Endodermal cell (in vitro differentiated cells): ENCODE measurements at regions not wholly inside any gene's neighbourhood (a gene's known extent, or its start where the extent isn't known, plus 50 kb on each side); places are given as distances from the start of the nearest gene placed in this dataset.
A peak's percentile ranks its signal among the peaks of the same experiment; 100 is the strongest.

Source experiments
- DNase-seq: peaks from one replicate; pipeline ENCODE4 v3.0.0-alpha.2; 2017
- H3K27ac ChIP-seq: 2 replicates; pipeline ENCODE4 v1.5.1; 2013; ENCODE audit warnings: mild to moderate bottlenecking, low read depth, low read length, moderate library complexity
- H3K27me3 ChIP-seq: 2 replicates; pipeline ENCODE4 v1.6.1; 2013; ENCODE audit warnings: mild to moderate bottlenecking, low read length, moderate library complexity; ENCODE audit not compliant: insufficient read depth, control insufficient read depth, poor library complexity, severe bottlenecking
- H3K36me3 ChIP-seq: 2 replicates; pipeline ENCODE4 v1.7.0; 2013; ENCODE audit warnings: mild to moderate bottlenecking, low read length, moderate library complexity; ENCODE audit not compliant: control insufficient read depth, insufficient read depth
- H3K4me1 ChIP-seq: one replicate; pipeline ENCODE4 v1.7.0; 2013; ENCODE audit warnings: low read length; ENCODE audit not compliant: control insufficient read depth, insufficient read depth
- H3K4me3 ChIP-seq: 2 replicates; pipeline ENCODE4 v1.5.1; 2013; ENCODE audit warnings: mild to moderate bottlenecking, low read length, moderate library complexity
- H3K9ac ChIP-seq: 2 replicates; pipeline ENCODE4 v1.6.1; 2013; ENCODE audit warnings: mild to moderate bottlenecking, low read length, moderate library complexity; ENCODE audit not compliant: poor library complexity, severe bottlenecking; ENCODE audit errors: extremely low read depth
- H3K9me3 ChIP-seq: 2 replicates; pipeline ENCODE4 v1.6.1; 2013; ENCODE audit warnings: mild to moderate bottlenecking, low read length, moderate library complexity; ENCODE audit not compliant: control insufficient read depth
- H3K27ac Mint-ChIP-seq: 2 replicates; pipeline ENCODE4 v1.8.0; 2020; ENCODE audit warnings: mixed read lengths
- H3K27me3 Mint-ChIP-seq: 2 replicates; pipeline ENCODE4 v1.8.0; 2021; ENCODE audit warnings: mild to moderate bottlenecking, mixed read lengths; ENCODE audit not compliant: insufficient read depth
- H3K36me3 Mint-ChIP-seq: 2 replicates; pipeline ENCODE4 v1.8.0; 2020; ENCODE audit warnings: low read depth, mixed read lengths
- H3K4me1 Mint-ChIP-seq: 2 replicates; pipeline ENCODE4 v1.8.0; 2020; ENCODE audit warnings: mixed read lengths
- H3K4me3 Mint-ChIP-seq: 2 replicates; pipeline ENCODE4 v1.8.0; 2020; ENCODE audit warnings: mild to moderate bottlenecking, moderate library complexity, mixed read lengths
- H3K9me3 Mint-ChIP-seq: 2 replicates; pipeline ENCODE4 v1.8.0; 2020; ENCODE audit warnings: mild to moderate bottlenecking, mixed read lengths
- WGBS, 2 experiments: methylation state at CpG; one replicate each; pipeline versions ENCODE4 v1.1.5 to v1.1.7; 2013; ENCODE audit warnings: missing lambda C conversion rate in 2 of 2, mixed read lengths in 1 of 2; ENCODE audit not compliant: insufficient coverage in 1 of 2, insufficient read length in 1 of 2; 5-methylcytosine and 5-hydroxymethylcytosine counted together
- TF ChIP-seq, protein P1 (sequence below): fragments of 200-600 bp; sonication (generic); conservative IDR thresholded peaks from 2 replicates; pipeline ENCODE4 v1.5.0; 2021; ENCODE audit warnings: antibody characterized with exemption, mild to moderate bottlenecking

DNA sequence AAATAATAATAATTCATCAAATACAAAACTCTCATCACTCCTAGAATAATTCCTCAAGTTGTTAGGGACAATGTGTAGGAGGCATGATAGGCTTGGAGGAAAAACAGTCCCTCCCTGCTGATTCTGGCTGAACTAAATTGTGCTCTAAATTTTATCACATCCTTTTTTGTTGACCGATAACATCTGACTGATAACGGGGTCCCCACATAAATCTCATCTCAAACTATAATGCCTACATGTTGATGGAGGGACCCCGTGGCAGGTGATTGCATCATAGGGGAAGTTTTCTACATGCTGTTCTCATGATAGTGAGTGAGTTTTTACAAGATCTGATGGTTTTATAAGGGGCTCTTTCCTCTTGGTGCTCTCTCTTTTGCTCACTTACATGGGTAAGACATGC lies 1043.5 kb upstream of the SORCS1 start:
- Mint-ChIP-seq H3K9me3 (peaks cover 5% of the 10 kb centered on the region), H3K36me3 (no peaks in the 10 kb centered on the region), H3K27ac (no peak overlapping the region), H3K4me3 (no peak overlapping the region), H3K4me1 (peaks cover 4% of the 10 kb centered on the region), H3K27me3 (peaks cover 5% of the 10 kb centered on the region)
- Histone ChIP-seq H3K4me1 (no peaks in the 10 kb centered on the region), H3K27ac (no peak overlapping the region), H3K36me3 (no peaks in the 10 kb centered on the region), H3K4me3 (no peak overlapping the region), H3K9me3 (peaks cover 7% of the 10 kb centered on the region), H3K9ac (no peak overlapping the region), H3K27me3 (no peaks in the 10 kb centered on the region)
- no peak for DNase-seq
- TF ChIP-seq, protein P1, sequence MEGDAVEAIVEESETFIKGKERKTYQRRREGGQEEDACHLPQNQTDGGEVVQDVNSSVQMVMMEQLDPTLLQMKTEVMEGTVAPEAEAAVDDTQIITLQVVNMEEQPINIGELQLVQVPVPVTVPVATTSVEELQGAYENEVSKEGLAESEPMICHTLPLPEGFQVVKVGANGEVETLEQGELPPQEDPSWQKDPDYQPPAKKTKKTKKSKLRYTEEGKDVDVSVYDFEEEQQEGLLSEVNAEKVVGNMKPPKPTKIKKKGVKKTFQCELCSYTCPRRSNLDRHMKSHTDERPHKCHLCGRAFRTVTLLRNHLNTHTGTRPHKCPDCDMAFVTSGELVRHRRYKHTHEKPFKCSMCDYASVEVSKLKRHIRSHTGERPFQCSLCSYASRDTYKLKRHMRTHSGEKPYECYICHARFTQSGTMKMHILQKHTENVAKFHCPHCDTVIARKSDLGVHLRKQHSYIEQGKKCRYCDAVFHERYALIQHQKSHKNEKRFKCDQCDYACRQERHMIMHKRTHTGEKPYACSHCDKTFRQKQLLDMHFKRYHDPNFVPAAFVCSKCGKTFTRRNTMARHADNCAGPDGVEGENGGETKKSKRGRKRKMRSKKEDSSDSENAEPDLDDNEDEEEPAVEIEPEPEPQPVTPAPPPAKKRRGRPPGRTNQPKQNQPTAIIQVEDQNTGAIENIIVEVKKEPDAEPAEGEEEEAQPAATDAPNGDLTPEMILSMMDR: no peak
- WGBS, 2 experiments: 96% methylated on average over 3 of the region's 3 CpGs; no CpG with 5 or more reads in 1 of the 2 experiments

DNA sequence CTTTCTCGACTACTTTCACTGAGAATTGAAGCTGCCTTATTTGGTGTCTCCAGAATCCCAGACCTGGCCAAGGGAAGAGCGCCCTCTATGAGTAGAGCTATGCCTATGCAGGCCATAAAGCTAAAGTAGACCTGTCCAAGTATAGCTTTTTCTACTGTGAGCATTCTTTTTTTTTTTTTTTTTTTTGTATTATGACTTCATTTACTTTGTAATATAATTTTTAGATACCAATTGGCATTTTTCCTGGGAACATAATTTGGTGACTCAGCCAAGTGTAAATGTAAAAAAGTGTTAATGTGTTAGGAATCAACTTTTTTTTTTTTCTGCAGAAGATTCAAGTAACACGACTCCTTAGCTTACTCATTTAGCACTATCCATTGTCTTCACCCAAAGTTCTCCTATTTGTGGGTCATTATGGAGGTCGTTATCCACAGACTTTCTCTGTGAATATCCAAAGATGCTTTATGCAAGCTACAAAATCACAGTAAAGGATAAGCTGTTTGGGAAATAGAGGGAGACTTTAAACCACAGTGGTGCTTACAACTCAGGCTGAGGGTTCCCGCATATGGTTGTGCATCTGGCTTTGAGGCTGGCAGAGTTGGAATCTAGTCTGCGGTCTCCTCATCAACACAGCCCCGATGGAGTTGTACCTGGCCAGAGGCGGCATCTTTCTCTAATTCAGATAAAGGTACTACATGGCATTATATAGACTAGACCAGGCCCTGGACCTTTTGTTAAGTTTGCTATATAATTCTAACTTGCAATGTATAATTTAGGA lies 1040.2 kb upstream of the SORCS1 start:
- Mint-ChIP-seq H3K27me3 (peaks cover 5% of the 10 kb centered on the region), H3K36me3 (no peaks in the 10 kb centered on the region), H3K4me1 (peaks cover 4% of the 10 kb centered on the region), H3K4me3 (no peak overlapping the region), H3K27ac (no peak overlapping the region), H3K9me3 (no peaks in the 10 kb centered on the region)
- no peak overlapping the region for H3K27ac ChIP-seq
- DNase-seq: peak; percentile 69
- TF ChIP-seq, protein P1: peak; percentile 96
- 40 to 59% methylated on average over 2 to 8 of the region's 8 CpGs for WGBS, 2 experiments
- no peaks in the 10 kb centered on the region for H3K27me3 ChIP-seq
- H3K4me3 ChIP-seq: no peak overlapping the region
- no peaks in the 10 kb centered on the region for H3K9me3 ChIP-seq
- H3K36me3 ChIP-seq: no peaks in the 10 kb centered on the region
- no peak overlapping the region for H3K9ac ChIP-seq
- H3K4me1 ChIP-seq: no peaks in the 10 kb centered on the region

DNA sequence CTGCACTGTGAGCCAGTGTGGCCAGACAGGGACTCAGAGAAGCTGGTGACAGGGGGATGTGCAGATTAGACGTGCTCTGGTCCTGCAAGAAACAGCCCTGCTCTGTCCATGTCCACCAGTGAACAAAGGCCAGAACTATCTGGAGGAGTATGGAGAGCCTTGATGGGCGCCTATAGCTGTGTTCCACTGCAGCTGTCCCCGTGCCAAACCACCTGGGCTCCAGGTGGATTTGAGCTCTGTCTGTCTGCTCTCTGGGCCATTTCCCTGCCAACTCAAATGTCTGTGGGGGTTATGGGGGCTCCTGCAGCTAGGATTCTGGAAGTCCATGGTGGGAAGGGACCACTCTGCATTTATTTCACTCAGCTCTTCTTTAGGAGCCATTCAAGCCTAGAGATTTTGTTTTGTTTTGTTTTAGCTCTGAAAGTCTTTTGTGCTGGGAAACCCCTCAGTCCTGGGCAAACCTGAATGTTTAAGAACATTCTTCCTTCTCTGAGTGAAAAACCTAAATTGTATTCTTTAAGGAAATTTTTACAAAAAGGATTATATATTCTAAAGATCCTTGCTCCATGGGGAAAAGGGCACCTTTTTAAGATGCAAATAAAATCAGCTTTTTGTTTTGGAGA lies 1039.5 kb upstream of the SORCS1 start:
- Mint-ChIP-seq H3K27ac (no peak overlapping the region), H3K9me3 (no peaks in the 10 kb centered on the region), H3K36me3 (no peaks in the 10 kb centered on the region), H3K4me1 (peaks cover 4% of the 10 kb centered on the region), H3K27me3 (peaks cover 5% of the 10 kb centered on the region), H3K4me3 (no peak overlapping the region)
- no peaks in the 10 kb centered on the region for H3K36me3 ChIP-seq
- H3K9me3 ChIP-seq: no peaks in the 10 kb centered on the region
- no peaks in the 10 kb centered on the region for H3K4me1 ChIP-seq
- H3K27me3 ChIP-seq: no peaks in the 10 kb centered on the region
- H3K27ac ChIP-seq: no peak overlapping the region
- H3K9ac ChIP-seq: no peak overlapping the region
- WGBS, 2 experiments: 86% methylated on average over 3 of the region's 3 CpGs; no CpG with 5 or more reads in 1 of the 2 experiments
- DNase-seq: no peak
- TF ChIP-seq, protein P1: no peak
- H3K4me3 ChIP-seq: no peak overlapping the region
